Adrenal gland (tissue), 9 donors: ENCODE measurements at regions not wholly inside any gene's neighbourhood (a gene's known extent, or its start where the extent isn't known, plus 50 kb on each side); places are given as distances from the start of the nearest gene placed in this dataset.

Source experiments
- DNase-seq, 7 donors: peaks; one replicate each; pipeline ENCODE4 v3.0.0-alpha.2; 2019 to 2020
- H3K27ac ChIP-seq, 5 donors: fragments of 200-600 bp; sonication (generic) in 4 of 5; 1 replicate in 3 of 5; 2 replicates in 2 of 5; pipeline versions ENCODE4 v1.5.1 to v1.8.0; 2016 to 2020; ENCODE audit warnings: mild to moderate bottlenecking in 1 of 5
- H3K27me3 ChIP-seq: fragments of 200-600 bp; 2 replicates; pipeline ENCODE4 v1.8.0; 2021
- H3K36me3 ChIP-seq, 2 donors: fragments of 200-600 bp; replicated peaks in 1 of 2; 1 replicate in 1 of 2; 2 replicates in 1 of 2; pipeline versions ENCODE4 v1.5.1 to v1.8.0; 2018 to 2022
- H3K4me1 ChIP-seq, 2 donors: fragments of 200-600 bp; replicated peaks in 1 of 2; 1 replicate in 1 of 2; 2 replicates in 1 of 2; pipeline versions ENCODE4 v1.5.1 to v1.8.0; 2018 to 2021
- H3K4me3 ChIP-seq, 4 donors: fragments of 200-600 bp; sonication (generic) in 3 of 4; one replicate each; pipeline ENCODE4 v1.5.1; 2016 to 2018
- H3K9me3 ChIP-seq, 3 donors: fragments of 200-600 bp; sonication (generic) in 1 of 3; replicated peaks in 1 of 3; 1 replicate in 2 of 3; 2 replicates in 1 of 3; pipeline versions ENCODE4 v1.5.1 to v1.8.0; 2016 to 2021
- POLR2A ChIP-seq, 2 donors: fragments of 450-650 bp; IDR thresholded peaks; one replicate each; pipeline ENCODE4 v1.6.1; 2017; ENCODE audit warnings: antibody characterized with exemption in 2 of 2, mild to moderate bottlenecking in 2 of 2, moderate library complexity in 1 of 2
- WGBS, 4 donors: extraction: QIAGEN DNeasy Blood & Tissue Kit in 2 of 4; methylation state at CpG; one replicate each; pipeline versions ENCODE4 v1.1.5 to v1.1.7; 2013 to 2017; 5-methylcytosine and 5-hydroxymethylcytosine counted together
- intact Hi-C, 2 donors: fragments of 100-400 bp; cut with DNase I; formaldehyde crosslinking; loops; one replicate each; pipeline versions ENCODE4 v1.14.1 to v1.15.0; 2022 to 2023
- TF ChIP-seq, protein P1 (sequence below), 6 experiments: fragments of 450-650 bp in 4 of 6; fragments of 200-600 bp in 2 of 6; sonication (generic) in 1 of 6; IDR thresholded peaks; 1 replicate in 5 of 6; 2 replicates in 1 of 6; pipeline versions ENCODE4 v1.5.1 to v1.8.0; 2016 to 2021; ENCODE audit warnings: antibody characterized with exemption in 6 of 6, mild to moderate bottlenecking in 2 of 6, moderate library complexity in 1 of 6
- donor health status: healthy with polysubstance abuse.
- donor health status: Bipolar disorder and iron deficiency.
- donor health status: DM: yes; HTN: yes; CAD: no.
- donor health status: DM: no; HTN: no; CAD: no.
- donor health status: DM: no; HTN: no; CAD: no.

- no peak overlapping the region for H3K4me3 ChIP-seq
- intact Hi-C loops = loop anchor here in 1 of 2 donors (5.0 kb wide), 1 partner anchor 208 kb away; no protein-coding TSS in a partner anchor
- no peak for TF ChIP-seq POLR2A (IDR thresholded peaks at IDR 0.05)
- TF ChIP-seq, protein P1, sequence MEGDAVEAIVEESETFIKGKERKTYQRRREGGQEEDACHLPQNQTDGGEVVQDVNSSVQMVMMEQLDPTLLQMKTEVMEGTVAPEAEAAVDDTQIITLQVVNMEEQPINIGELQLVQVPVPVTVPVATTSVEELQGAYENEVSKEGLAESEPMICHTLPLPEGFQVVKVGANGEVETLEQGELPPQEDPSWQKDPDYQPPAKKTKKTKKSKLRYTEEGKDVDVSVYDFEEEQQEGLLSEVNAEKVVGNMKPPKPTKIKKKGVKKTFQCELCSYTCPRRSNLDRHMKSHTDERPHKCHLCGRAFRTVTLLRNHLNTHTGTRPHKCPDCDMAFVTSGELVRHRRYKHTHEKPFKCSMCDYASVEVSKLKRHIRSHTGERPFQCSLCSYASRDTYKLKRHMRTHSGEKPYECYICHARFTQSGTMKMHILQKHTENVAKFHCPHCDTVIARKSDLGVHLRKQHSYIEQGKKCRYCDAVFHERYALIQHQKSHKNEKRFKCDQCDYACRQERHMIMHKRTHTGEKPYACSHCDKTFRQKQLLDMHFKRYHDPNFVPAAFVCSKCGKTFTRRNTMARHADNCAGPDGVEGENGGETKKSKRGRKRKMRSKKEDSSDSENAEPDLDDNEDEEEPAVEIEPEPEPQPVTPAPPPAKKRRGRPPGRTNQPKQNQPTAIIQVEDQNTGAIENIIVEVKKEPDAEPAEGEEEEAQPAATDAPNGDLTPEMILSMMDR (IDR thresholded peaks at IDR 0.05) = no peak
- H3K27ac ChIP-seq = no peak overlapping the region
- no peak for DNase-seq
- H3K36me3 ChIP-seq = no peaks in the 10 kb centered on the region
- 76 to 84% (median 81%) methylated on average over 4 to 7 of the region's 7 CpGs for WGBS, 4 donors
- H3K27me3 ChIP-seq = no peaks in the 10 kb centered on the region
- H3K4me1 ChIP-seq = no peaks in the 10 kb centered on the region
- H3K9me3 ChIP-seq = no peaks in the 10 kb centered on the region
Measured at GRCh38 chr2:201964631-201965206, 68.9 kb upstream of the FZD7 start.

DNA sequence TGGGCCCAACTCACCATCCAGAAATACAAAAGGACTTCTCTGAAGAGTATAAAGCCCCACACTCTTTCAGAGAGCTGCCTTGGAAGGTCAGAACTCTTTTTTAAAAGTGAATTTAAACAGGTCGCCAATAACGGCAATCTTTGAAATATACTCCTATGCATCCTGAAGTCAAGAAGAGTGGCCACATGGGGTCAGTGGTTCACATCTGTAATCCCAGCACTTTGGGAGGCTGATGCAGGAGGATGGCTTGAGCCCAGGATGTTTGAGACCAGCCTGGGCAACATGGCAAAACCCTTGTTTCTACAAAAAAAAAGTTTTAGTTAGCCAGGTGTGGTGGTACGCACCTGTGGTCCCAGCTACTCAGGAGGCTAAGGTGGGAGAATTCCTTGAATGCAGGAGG is 68.1 kb upstream of the FZD7 start:
- DNase-seq = no peak
- intact Hi-C loops = loop anchor here in 1 of 2 donors (5.0 kb wide), 1 partner anchor 207 kb away; no protein-coding TSS in a partner anchor
- no peaks in the 10 kb centered on the region for H3K4me1 ChIP-seq
- TF ChIP-seq, protein P1 (IDR thresholded peaks at IDR 0.05) = no peak
- TF ChIP-seq POLR2A (IDR thresholded peaks at IDR 0.05) = no peak
- H3K4me3 ChIP-seq = no peak overlapping the region
- no peak overlapping the region for H3K27ac ChIP-seq
- 85 to 92% (median 87%) methylated on average over 3 of the region's 3 CpGs for WGBS, 4 donors
- H3K36me3 ChIP-seq = no peaks in the 10 kb centered on the region
- no peaks in the 10 kb centered on the region for H3K27me3 ChIP-seq
- H3K9me3 ChIP-seq = no peaks in the 10 kb centered on the region

DNA sequence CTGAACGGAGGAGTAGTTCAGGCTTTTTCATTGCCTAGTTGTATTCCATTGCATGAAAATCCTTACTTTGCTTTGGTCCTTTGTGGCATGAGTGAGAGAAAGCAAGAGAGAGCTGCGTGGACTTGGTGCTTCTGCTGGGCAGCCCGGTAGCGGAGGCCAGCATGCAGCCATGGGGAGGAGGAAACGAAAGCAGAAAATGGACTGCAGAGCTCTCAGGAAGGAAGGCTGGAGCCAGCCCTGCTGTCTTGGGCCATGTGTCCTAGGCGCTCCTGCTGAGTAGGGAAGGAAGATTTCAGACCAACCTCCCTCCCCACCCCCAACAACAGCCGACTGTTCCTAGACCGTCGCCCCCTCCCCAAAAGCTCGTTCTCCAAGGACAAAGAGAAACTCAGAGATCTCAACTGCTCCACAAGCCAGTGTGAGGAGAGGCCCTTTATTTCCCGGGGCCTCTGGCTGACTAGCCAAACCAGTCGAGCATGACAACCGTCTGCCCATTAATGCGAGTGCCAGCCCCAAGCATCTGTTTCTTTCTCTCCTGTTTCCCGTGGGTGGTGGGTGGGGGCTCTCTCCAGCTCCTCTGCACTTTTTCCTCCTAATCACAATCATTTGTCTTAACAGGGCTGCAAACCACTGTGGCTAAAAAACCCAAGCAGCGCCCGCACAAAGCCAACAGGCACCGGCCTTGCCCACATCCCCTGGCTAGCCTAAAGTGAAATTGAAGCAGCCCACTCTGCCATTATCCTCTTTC is 66.8 kb upstream of the FZD7 start:
- intact Hi-C loops = loop anchor here in 1 of 2 donors (5.0 kb wide), 1 partner anchor 205 kb away; no protein-coding TSS in a partner anchor
- no peaks in the 10 kb centered on the region for H3K36me3 ChIP-seq
- TF ChIP-seq, protein P1 (IDR thresholded peaks at IDR 0.05) = no peak
- TF ChIP-seq POLR2A (IDR thresholded peaks at IDR 0.05) = no peak
- no peaks in the 10 kb centered on the region for H3K4me1 ChIP-seq
- no peak for DNase-seq
- no peak overlapping the region for H3K27ac ChIP-seq
- WGBS, 4 donors = 72 to 77% (median 75%) methylated on average over 16 to 18 of the region's 18 CpGs
- no peak overlapping the region for H3K4me3 ChIP-seq
- no peaks in the 10 kb centered on the region for H3K27me3 ChIP-seq
- H3K9me3 ChIP-seq = no peaks in the 10 kb centered on the region

GRCh38 chr2:201968050-201968449 is 65.6 kb upstream of the FZD7 start:
- Histone ChIP-seq H3K9me3 (no peaks in the 10 kb centered on the region), H3K27me3 (no peaks in the 10 kb centered on the region), H3K27ac (no peak overlapping the region), H3K4me1 (no peaks in the 10 kb centered on the region), H3K4me3 (no peak overlapping the region), H3K36me3 (no peaks in the 10 kb centered on the region)
- TF ChIP-seq, protein P1 (IDR thresholded peaks at IDR 0.05) = no peak
- WGBS, 4 donors = 95 to 98% (median 96%) methylated on average over 4 to 6 of the region's 6 CpGs
- no peak for DNase-seq
- intact Hi-C loops = loop anchor here in 1 of 2 donors (5.0 kb wide), 1 partner anchor 204 kb away; no protein-coding TSS in a partner anchor
